Breast epithelium (tissue), 3 donors: ENCODE measurements at regions not wholly inside any gene's neighbourhood (a gene's known extent, or its start where the extent isn't known, plus 50 kb on each side); places are given as distances from the start of the nearest gene placed in this dataset.

Source experiments
- CTCF ChIP-seq, 3 donors: fragments of 450-650 bp; IDR thresholded peaks; one replicate each; pipeline ENCODE4 v1.5.1; 2016 to 2017; ENCODE audit warnings: antibody characterized with exemption in 3 of 3, mild to moderate bottlenecking in 3 of 3, moderate library complexity in 3 of 3
- POLR2A ChIP-seq: fragments of 450-650 bp; IDR thresholded peaks from one replicate; pipeline ENCODE4 v1.6.1; 2016; ENCODE audit warnings: antibody characterized with exemption, mild to moderate bottlenecking, moderate library complexity
- POLR2AphosphoS5 ChIP-seq, 3 donors: sonication (generic); formaldehyde crosslinking; IDR thresholded peaks; one replicate each; pipeline ENCODE4 v1.6.1; 2017; ENCODE audit warnings: antibody characterized with exemption in 3 of 3

GRCh38 chr3:157611536-157612076, 108.4 kb upstream of the VEPH1 start:
- TF ChIP-seq CTCF (IDR thresholded peaks at IDR 0.05): no peak
- TF ChIP-seq POLR2AphosphoS5 (IDR thresholded peaks at IDR 0.05): no peak
- no peak for TF ChIP-seq POLR2A
